ENCODE measurements at regions not wholly inside any gene's neighbourhood (a gene's known extent, or its start where the extent isn't known, plus 50 kb on each side); places are given as distances from the start of the nearest gene placed in this dataset.
"Not testable (repeated sequence)": the region's sequence is repeated elsewhere in the genome, so short reads cannot be mapped to it uniquely, and the experiment has no call there.

- not testable (repeated sequence) for TF ChIP-seq CTCF, POLR2A, POLR2AphosphoS5, EP300 (IDR thresholded peaks at IDR 0.05)
Measured at GRCh38 chr14:89547047-89547446, 130.0 kb upstream of the FOXN3 start.

Measured in suprapubic skin (tissue), 4 donors.